Esophagus squamous epithelium (tissue), 4 donors: ENCODE measurements at regions not wholly inside any gene's neighbourhood (a gene's known extent, or its start where the extent isn't known, plus 50 kb on each side); places are given as distances from the start of the nearest gene placed in this dataset.

Source experiments
- CTCF ChIP-seq, 6 experiments: fragments of 450-650 bp in 4 of 6; fragments of 200-600 bp in 2 of 6; sonication (generic) in 2 of 6; IDR thresholded peaks; one replicate each; pipeline ENCODE4 v1.5.1; 2016 to 2019; ENCODE audit warnings: antibody characterized with exemption in 6 of 6, mild to moderate bottlenecking in 4 of 6, moderate library complexity in 4 of 6
- POLR2A ChIP-seq, 4 donors: fragments of 450-650 bp; IDR thresholded peaks; one replicate each; pipeline ENCODE4 v1.6.1; 2017; ENCODE audit warnings: antibody characterized with exemption in 4 of 4, mild to moderate bottlenecking in 4 of 4, moderate library complexity in 3 of 4

DNA sequence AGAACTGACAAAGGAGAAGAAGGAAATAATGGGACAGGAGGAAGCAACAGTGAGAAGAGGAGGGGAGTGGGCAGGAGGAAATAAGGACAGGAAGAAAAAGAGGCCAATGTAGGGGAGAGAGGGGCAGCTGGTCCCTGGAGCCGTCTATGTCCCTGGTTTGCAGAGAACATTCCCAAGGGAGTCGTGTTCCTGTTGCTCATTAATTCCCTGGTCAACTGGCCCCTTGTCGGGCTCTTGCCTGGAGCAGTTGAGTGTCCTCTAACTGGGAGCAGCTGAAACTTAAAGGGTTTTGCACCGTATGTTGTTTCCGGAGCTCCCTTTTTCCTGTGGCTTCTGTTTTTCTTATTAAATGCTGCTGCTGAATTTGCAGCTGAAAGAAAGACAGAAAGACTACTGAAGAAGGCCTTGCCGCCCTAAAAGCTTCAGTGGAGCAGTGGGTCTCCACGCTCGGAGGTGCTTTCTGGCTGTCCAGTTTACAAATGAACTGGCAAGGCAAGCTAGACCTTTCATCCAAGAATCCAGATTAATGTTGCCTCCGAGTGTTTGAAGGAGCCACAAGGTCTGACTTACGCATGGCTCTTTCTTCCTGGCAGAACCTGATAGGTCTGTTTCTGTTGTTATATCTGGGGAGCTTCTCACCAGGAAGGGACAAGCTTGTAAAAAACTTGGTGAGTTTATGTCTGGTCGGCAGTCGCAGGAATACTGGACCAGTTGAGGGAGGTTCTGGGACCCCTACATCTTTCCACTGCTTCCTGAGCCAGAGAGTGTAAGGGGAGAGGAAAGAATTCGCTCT is 146.2 kb upstream of the RFLNA start:
- TF ChIP-seq POLR2A (IDR thresholded peaks at IDR 0.05) (no peak), CTCF (IDR thresholded peaks at IDR 0.05) (no peak)
